Central memory CD4-positive, alpha-beta T cell (primary cell): ENCODE measurements at regions not wholly inside any gene's neighbourhood (a gene's known extent, or its start where the extent isn't known, plus 50 kb on each side); places are given as distances from the start of the nearest gene placed in this dataset.
A peak's percentile ranks its signal among the peaks of the same experiment; 100 is the strongest.
"Not testable (repeated sequence)": the region's sequence is repeated elsewhere in the genome, so short reads cannot be mapped to it uniquely, and the experiment has no call there.

Experiments used
- DNase-seq: peaks from one replicate; pipeline ENCODE4 v3.0.0; 2022

GRCh38 chr2:111407632-111408194 is 287.0 kb downstream of the BCL2L11 start:
- DNase-seq: not testable (repeated sequence)

- not testable (repeated sequence) for DNase-seq
Measured at GRCh38 chr2:111410868-111411406, 290.2 kb downstream of the BCL2L11 start.

DNA sequence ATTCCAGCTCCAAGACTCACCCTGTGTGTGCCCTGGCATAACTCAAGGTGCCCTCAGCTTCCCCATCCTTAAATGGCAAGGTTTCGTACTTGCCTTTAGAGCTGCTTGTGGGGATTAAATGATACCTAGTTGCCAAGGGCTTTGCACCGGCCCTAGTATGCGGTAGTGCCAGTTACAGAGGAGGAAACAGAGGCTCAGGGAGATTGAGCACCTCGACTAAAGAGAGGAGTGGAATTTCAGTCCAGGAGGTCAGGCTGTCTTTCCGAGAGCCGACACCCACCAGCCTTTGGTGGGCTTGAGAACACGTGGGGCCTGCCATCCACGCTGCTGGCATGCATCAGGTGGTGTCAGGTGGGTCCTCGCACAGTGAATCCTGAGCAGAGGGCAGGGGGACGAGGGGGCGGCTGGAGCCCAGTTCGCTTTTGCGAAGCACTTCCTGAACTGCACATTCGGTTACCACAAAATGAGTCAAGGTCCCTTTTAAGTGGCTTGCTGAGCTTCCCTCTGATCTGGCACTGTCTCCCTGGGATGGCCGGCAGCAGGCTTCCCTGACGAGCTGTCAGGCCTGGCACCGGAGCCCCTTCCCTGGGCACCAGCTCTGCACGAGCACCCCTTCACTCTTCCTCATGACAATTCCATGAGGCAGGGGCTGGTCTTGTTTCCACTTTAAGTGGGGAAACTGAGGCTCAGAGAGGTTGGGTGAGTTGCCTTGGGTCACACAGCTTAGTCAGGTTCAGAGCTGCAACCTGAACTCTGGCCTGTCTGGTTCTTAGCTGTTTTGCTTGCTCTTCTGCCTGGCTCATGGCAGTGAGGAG is 291.4 kb downstream of the BCL2L11 start:
- not testable (repeated sequence) for DNase-seq

DNA sequence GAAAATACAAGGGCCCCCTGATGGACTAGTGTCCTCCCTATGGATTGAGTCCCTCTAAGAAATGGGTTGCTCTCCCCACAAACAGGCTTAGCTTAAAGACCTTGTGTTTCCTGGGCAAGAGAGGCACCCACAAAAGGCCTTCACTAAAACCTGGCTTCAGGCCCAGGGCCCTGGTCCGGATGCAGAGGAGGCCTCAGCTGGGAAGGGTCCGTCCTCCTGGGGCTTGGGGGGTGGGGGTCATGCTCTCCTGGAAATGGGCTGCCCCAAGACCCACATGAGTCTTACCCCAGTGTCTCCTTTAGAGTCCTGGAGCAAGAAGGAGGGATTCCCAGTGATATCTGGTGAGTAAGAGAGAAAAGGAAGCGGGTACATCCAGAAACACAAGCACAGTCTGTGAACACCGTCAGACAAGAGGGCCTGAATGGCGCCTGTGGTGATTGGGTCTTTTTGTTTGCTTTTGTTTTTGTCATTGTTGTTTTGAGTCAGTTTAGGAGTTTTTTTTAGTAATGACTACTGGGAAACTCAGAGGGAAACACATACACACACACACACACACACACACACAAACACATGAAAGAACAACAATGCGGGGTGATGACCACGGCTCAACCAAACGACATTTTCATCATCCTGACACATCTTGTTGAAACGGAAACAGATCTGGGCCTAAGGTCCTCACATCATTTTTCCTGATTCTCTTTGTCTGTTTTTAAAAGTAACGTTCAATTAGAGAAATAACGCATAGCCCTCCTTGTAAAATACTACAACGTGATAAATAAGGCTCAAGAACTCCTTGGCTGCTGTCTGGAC is 292.3 kb downstream of the BCL2L11 start:
- DNase-seq: not testable (repeated sequence)

GRCh38 chr2:111413950-111414349 is 293.2 kb downstream of the BCL2L11 start:
- not testable (repeated sequence) for DNase-seq

DNA sequence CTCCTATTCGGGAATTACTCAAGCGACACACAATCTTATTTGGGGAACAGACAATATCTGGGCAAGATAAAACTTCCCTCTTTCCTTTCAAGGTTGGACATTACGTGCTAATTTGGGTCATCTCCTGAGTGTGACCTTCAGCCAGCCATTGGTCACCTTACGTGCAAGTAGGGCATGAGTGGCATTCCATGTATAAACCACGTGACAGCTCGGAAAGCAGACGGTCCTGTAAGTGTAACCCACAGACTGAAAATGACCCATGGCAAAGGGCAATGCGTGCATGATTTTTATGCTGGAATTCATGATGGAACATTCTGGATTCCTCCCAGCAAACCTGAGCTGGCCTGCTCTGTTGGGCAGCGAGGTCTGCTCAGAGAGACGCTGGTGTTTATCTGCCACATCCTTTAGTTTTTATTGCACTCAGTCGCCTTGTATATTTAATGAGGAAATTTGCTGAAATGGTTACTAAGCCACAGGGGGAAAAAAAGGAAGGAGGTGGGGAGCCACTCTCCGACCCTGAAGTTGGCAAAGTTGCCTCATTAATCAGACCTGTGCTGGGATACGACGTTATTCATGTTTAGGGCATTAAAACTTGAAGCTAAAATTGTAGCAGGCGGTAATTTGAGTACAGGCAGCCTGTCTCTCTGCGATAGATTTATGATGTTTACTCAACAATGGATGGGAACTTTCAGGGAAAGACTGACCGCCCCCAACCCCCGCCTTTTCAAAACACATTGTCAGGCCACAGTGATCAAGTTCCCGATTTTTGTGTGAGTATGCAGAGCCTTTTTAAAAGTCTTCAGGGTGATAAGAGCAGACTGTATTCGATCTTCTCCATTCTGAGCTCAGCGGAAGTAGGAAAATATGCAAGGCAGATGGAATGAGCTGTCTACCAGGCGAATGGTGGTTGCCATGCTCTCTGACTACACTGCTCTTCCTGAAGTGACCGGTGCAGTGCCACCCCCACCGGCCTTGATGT is 295.3 kb downstream of the BCL2L11 start:
- DNase-seq: not testable (repeated sequence)

DNA sequence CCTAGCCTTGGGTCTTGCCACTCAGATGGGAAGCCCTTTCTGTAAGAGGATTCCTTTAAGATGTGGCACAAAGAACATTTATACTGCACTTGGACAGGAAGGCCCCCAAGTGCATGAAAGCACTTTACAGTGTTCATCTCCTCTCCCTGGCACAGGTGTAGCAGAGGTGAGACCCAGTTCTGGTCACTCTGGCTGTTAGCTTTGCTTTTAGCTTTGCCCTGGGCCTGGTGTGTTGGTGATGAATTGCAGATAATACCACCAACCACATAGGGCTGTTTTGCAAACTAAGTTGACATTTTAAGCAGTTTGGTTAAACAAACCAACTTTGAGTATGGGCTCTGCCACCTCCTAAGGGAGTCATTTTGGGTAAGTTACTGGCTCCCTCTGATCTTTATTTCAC is 296.3 kb downstream of the BCL2L11 start:
- DNase-seq: not testable (repeated sequence)

GRCh38 chr2:111418091-111418875 is 297.6 kb downstream of the BCL2L11 start:
- DNase-seq: not testable (repeated sequence)

DNA sequence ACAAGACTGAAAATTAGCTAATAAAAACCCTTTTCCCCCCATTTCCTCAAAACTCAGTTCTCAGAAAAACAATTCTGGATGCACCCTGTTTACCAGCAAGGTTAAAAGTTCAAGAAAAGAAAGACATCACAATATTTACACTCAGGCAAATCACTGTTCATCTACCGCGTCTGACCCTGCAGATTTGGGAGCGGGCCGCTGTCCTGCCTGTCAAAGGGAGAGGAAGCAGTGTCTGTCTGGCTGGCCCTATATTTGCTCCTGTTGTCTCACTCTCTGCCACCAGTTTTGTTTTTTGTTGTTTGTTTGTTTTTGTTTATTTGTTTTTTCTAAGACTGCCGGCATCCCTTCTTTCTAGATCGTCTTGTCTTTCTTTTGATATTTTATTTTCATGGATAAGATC is 299.4 kb downstream of the BCL2L11 start:
- DNase-seq: not testable (repeated sequence)

GRCh38 chr2:111420835-111421234 is 300.1 kb downstream of the BCL2L11 start:
- not testable (repeated sequence) for DNase-seq

DNA sequence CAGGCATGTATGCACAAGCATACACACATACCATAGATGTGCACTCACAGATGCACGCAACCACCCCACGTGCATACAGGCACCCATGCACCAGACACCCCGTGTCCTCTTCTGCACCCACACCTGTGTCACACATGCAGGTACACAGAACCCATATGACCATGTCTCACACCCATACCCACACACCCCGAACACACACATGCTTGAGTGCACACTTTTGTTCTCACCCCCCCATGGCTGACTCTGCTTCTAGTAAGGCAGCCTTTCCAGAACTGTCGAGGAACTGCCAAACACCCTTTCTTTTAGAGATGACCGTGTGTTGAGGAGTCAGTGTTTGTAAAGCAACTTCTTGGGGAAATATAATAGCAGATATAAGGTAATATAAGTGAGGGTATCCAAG is 301.2 kb downstream of the BCL2L11 start:
- not testable (repeated sequence) for DNase-seq

DNA sequence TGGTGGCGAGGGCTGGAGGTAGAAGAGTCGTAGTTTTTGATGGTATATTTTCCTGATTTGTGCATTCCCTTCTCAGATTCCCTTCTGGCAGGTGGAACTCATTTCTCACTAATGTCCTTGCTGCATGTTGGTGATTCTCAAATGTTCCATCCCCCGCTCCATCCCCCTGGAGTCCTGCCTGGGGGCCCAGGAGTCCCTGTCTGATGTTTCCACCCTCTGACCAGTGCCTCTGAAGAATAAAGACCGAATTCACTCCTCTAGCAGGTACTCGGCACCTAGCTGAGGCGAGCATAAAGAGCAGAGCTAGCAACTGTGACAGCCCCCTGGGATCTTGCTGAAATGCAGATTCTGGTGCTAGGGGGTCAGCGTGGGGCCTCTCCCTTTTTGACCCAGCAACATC is 301.8 kb downstream of the BCL2L11 start:
- not testable (repeated sequence) for DNase-seq

- not testable (repeated sequence) for DNase-seq
Measured at GRCh38 chr2:111423184-111423583, 302.5 kb downstream of the BCL2L11 start.

DNA sequence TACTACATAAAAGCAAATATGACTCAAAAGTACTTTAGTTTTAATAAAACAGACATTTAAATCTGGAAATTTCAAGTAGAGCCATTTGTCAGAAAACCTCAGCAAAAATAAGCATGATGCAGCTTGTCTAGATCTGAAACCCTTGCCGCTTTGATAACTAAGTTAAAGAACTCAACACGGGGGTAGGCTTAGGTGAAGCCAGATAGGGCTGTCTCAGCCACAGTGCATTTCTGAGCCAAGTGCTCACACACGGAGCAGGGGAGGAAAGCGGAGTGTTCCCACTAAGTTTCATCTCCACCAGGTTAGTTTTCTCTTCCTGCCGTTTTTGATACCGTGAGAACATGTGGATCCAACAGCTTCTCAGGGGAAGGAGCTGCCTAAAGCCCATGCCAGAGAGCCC is 303.5 kb downstream of the BCL2L11 start:
- not testable (repeated sequence) for DNase-seq

GRCh38 chr2:111424851-111425309 is 304.2 kb downstream of the BCL2L11 start:
- DNase-seq: peak; percentile 17

DNA sequence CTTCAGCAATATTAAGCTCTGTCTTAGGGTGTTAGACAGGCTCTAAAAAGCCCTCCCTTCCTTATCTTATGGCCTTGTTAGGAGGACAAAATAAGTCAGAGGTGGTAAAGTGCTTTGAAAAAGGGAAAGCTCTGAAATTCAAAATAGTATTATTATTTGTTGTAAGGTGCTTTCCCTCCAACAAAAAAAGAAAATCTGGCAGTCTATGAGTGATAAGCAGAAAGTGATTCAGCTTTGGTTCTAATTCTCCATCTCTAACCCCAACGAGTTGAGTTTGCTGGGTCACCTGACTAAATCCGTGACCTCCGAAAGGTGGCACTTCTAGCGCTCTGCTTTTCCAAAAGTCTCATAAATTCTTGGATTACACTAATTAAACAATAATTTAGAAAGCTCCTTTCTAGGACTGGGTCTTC is 305.1 kb downstream of the BCL2L11 start:
- DNase-seq: not testable (repeated sequence)

DNA sequence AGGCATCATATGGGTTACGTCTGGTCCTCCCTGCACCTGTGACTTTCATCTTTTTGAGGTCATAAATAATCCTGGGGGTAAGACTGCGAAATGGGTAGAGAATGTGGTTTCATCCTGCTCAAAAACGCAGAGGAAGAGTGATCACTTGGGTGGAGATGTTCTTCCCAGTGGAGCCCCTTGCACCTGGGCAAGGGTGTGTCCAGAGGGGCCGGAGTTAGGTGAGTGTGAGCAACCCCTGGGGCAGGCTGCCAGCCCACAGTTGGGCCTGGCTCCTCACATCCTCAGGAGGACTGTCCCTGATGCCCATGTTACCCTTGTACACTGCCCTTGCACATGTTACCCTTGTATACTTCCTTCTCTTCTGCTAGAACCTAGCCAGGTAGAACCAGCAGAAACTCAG is 306.6 kb downstream of the BCL2L11 start:
- not testable (repeated sequence) for DNase-seq

DNA sequence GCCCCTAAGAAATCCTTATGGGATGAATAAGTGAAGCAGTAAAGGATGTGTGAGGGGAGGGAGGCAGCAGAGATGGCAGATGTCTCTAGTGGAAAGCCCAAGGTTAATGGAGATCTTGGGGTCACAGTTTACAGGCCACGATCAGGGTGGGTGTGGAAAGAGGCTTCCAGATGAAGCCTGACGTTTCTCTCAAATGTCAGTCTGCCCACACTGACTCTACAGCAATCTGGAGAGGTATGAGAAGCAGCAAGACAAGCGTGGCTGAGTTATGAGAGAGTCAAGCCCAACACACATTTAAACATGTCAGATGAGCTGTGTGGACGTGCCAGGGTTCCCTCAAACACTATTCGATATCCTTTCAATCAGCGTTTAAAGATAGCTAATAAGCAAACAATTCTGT is 308.2 kb downstream of the BCL2L11 start:
- DNase-seq: not testable (repeated sequence)

GRCh38 chr2:111429353-111429752 is 308.6 kb downstream of the BCL2L11 start:
- DNase-seq: not testable (repeated sequence)

DNA sequence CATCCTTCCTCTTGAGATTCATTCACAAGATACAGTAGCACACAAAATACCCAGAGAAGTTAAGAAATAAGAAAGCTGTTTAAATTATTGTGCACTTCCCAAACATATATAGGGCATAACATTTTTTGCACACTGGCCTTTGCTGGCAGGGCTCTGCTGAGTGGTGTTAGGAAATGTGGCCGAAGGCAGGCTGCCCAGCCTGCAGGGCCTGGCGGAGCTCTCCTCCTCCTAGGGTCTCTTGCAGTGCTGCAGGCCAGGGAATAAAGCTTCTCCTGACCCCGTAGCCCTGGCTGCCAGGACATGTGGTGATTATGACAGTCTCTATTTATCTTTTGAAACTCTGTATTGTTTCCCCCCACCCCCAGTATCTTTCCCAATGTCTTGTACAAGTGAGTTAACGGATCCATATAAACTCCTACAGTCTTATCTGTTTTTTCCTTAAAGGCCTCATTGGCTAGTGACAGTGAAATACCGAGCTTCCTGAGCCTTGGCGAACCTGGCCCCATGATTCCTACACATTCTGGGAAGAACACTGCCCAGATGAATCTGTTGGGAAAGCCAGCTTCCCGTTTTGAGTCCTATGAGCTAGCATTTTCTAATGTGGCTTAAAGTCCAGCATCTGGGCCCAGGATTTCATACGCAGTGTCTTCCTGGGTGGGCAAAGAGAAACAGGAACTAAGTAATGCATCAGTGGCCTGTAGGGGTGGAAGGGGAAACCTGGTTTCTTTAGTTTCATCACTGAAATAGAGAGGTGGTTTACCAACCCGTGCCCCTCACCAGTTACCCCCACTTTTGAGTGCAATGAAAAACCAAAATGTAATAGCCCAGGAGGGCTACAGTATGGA is 310.3 kb downstream of the BCL2L11 start:
- DNase-seq: not testable (repeated sequence)
